ENCODE measurements at regions not wholly inside any gene's neighbourhood (a gene's known extent, or its start where the extent isn't known, plus 50 kb on each side); places are given as distances from the start of the nearest gene placed in this dataset.

GRCh38 chr12:78398750-78399149, 465.8 kb upstream of the SYT1 start:
- H3K9me3 ChIP-seq: no peaks in the 10 kb centered on the region
- no peaks in the 10 kb centered on the region for H3K36me3 ChIP-seq
- no peak overlapping the region for H3K4me3 ChIP-seq
- TF ChIP-seq, protein P1, sequence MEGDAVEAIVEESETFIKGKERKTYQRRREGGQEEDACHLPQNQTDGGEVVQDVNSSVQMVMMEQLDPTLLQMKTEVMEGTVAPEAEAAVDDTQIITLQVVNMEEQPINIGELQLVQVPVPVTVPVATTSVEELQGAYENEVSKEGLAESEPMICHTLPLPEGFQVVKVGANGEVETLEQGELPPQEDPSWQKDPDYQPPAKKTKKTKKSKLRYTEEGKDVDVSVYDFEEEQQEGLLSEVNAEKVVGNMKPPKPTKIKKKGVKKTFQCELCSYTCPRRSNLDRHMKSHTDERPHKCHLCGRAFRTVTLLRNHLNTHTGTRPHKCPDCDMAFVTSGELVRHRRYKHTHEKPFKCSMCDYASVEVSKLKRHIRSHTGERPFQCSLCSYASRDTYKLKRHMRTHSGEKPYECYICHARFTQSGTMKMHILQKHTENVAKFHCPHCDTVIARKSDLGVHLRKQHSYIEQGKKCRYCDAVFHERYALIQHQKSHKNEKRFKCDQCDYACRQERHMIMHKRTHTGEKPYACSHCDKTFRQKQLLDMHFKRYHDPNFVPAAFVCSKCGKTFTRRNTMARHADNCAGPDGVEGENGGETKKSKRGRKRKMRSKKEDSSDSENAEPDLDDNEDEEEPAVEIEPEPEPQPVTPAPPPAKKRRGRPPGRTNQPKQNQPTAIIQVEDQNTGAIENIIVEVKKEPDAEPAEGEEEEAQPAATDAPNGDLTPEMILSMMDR (IDR thresholded peaks at IDR 0.05): no peak
- TF ChIP-seq POLR2AphosphoS5 (IDR thresholded peaks at IDR 0.05): no peak
- no peak for TF ChIP-seq POLR2A (IDR thresholded peaks at IDR 0.05)
- H3K4me1 ChIP-seq (replicated peaks): no peaks in the 10 kb centered on the region
- no peak for DNase-seq (ENCODE audit: low spot score)
- H3K27me3 ChIP-seq (replicated peaks; ENCODE audit: insufficient read depth): no peaks in the 10 kb centered on the region
- intact Hi-C loops (cut with DNase I): no loop called here
- WGBS: 79% methylated on average over 2 of the region's 2 CpGs
- H3K27ac ChIP-seq: no peak overlapping the region

- Histone ChIP-seq H3K9me3 (no peaks in the 10 kb centered on the region), H3K4me1 (replicated peaks) (no peaks in the 10 kb centered on the region), H3K4me3 (no peak overlapping the region), H3K27ac (no peak overlapping the region), H3K36me3 (no peaks in the 10 kb centered on the region), H3K27me3 (replicated peaks; ENCODE audit: insufficient read depth) (no peaks in the 10 kb centered on the region)
- TF ChIP-seq POLR2A (IDR thresholded peaks at IDR 0.05) (no peak), POLR2AphosphoS5 (IDR thresholded peaks at IDR 0.05) (no peak)
- TF ChIP-seq, protein P1 (IDR thresholded peaks at IDR 0.05): no peak
- intact Hi-C loops (cut with DNase I): no loop called here
- 37% methylated on average over 5 of the region's 5 CpGs for WGBS
- DNase-seq (ENCODE audit: low spot score): no peak
These were observed 462.0 kb upstream of the SYT1 start for GRCh38 chr12:78402366-78403134.

DNA sequence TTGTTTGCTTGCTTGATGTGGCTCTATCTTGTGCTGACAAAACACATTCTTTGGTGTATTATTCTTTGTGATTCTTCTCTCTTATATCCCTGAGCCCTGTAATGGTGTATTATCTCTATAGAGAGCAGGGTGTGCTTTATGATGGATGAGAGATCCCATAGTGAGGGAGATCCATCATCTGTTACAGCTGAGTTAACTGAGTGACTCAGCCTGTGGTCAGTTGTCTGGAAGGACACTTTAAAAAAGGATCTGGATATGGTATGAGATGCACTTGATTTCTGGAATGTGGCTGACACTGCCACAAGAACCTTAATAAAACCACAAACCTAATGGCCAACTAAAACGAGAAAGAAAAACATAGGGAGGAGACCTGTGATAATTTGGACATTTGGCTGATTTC, 461.4 kb upstream of the SYT1 start:
- Histone ChIP-seq H3K27me3 (replicated peaks; ENCODE audit: insufficient read depth) (no peaks in the 10 kb centered on the region), H3K27ac (no peak overlapping the region), H3K9me3 (no peaks in the 10 kb centered on the region), H3K4me1 (replicated peaks) (no peaks in the 10 kb centered on the region), H3K36me3 (no peaks in the 10 kb centered on the region), H3K4me3 (no peak overlapping the region)
- no peak for TF ChIP-seq POLR2A (IDR thresholded peaks at IDR 0.05)
- no peak for TF ChIP-seq POLR2AphosphoS5 (IDR thresholded peaks at IDR 0.05)
- TF ChIP-seq, protein P1 (IDR thresholded peaks at IDR 0.05): no peak
- intact Hi-C loops (cut with DNase I): no loop called here
- 39% methylated on average over 1 of the region's 1 CpG for WGBS
- DNase-seq (ENCODE audit: low spot score): no peak

DNA sequence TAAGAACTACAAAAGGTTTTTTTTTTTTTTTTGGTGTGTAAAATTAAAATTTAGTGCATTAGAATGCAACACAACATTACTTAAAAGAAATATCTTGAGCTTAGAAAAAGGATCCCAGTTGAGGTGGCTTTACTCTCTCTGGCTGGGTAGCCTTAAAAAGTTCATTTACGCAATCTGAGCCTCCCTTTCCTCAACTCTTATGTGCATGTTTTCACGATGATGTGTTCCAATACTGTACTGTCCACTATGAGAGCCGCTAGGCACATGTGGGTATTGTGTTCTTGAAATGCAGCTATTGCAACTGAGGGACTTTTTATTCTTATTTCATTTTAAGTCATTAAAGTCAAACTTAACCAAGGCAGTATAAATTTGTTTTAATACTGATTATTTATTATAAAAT, 460.9 kb upstream of the SYT1 start:
- 89% methylated on average over 3 of the region's 3 CpGs for WGBS
- no peak for DNase-seq (ENCODE audit: low spot score)
- TF ChIP-seq, protein P1 (IDR thresholded peaks at IDR 0.05): no peak

DNA sequence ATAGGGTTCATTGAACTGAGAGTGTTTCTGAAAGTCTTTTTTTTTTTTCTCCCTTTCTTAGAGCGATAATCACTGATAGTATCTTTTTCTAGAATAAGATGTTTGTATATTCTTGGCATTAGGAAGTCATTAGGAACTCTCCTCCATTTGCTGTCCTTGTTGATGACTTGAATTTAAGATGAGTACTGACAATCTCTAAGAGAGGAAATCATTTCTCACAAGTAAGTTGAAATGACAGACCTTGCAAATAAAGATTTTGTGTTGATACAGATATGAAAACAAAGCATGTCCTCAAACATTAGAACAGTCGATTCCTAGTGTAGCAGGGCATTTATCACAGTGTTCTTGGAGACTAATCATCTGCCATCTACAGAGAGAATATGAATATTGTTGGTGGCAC, 458.4 kb upstream of the SYT1 start:
- DNase-seq (ENCODE audit: low spot score): no peak
- Histone ChIP-seq H3K36me3 (no peaks in the 10 kb centered on the region), H3K27me3 (replicated peaks; ENCODE audit: insufficient read depth) (no peaks in the 10 kb centered on the region), H3K27ac (no peak overlapping the region), H3K4me1 (replicated peaks) (no peaks in the 10 kb centered on the region), H3K4me3 (no peak overlapping the region), H3K9me3 (no peaks in the 10 kb centered on the region)
- 48% methylated on average over 2 of the region's 2 CpGs for WGBS
- TF ChIP-seq POLR2A (IDR thresholded peaks at IDR 0.05): no peak
- TF ChIP-seq POLR2AphosphoS5 (IDR thresholded peaks at IDR 0.05): no peak
- TF ChIP-seq, protein P1 (IDR thresholded peaks at IDR 0.05): no peak
- intact Hi-C loops (cut with DNase I): no loop called here

More for the DNA sequence above, 460.9 kb upstream of the SYT1 start:
- no peak overlapping the region for H3K4me3 ChIP-seq
- intact Hi-C loops (cut with DNase I): no loop called here
- H3K9me3 ChIP-seq: no peaks in the 10 kb centered on the region
- no peak overlapping the region for H3K27ac ChIP-seq
- no peaks in the 10 kb centered on the region for H3K4me1 ChIP-seq (replicated peaks)
- no peaks in the 10 kb centered on the region for H3K36me3 ChIP-seq
- H3K27me3 ChIP-seq (replicated peaks; ENCODE audit: insufficient read depth): no peaks in the 10 kb centered on the region

Measured in prostate gland (tissue), 2 donors.